ENCODE measurements at regions not wholly inside any gene's neighbourhood (a gene's known extent, or its start where the extent isn't known, plus 50 kb on each side); places are given as distances from the start of the nearest gene placed in this dataset.

- FAIRE-seq, result no peak
- no peak for TF ChIP-seq CTCF (IDR thresholded peaks at IDR 0.05; ENCODE audit: insufficient read depth, missing control alignments)
- no peak for DNase-seq (ENCODE audit: insufficient read length, low spot score)
Measured at GRCh38 chr6:94751641-94752329, 825.5 kb upstream of the MANEA start.

DNA sequence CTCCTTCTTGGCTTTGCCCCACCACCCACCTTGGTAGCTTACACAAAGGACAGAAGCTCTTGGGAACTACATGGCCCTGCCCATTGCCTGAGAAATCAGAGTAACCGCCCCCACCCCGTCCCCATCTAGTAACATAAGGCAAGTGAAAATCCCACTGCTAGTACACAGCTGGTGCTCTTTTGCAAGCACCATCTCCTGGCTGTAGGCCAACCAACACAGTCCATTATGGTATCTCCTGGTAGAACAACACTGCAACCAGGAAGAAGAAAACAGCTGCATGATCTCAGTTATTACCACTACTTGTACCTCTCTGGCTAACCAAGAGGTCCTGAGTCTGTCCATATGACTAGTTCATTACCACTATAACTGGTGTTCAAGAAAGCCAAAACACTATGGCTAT lies 841.1 kb upstream of the MANEA start:
- TF ChIP-seq CTCF (IDR thresholded peaks at IDR 0.05; ENCODE audit: insufficient read depth, missing control alignments), result no peak
- FAIRE-seq (no peak), DNase-seq (ENCODE audit: insufficient read length, low spot score) (no peak)

DNA sequence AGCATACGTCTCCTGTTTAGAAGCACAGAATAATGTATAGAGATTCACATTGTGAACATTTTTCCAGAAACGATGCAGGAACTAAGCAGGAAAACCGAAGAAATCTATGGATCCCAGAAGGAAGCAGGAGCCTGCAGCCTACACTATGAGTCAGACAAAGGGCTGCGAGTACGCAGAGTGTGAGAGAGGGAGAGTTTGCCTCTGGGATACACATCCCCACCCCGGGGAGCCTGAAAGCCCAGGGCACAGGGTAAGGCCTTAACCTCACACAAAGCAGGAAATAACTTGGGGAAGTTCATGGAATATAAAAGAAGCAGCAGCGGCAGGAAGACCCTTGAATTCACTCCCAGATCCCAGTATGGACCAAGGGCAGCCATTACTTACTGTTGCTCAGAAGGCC lies 842.1 kb upstream of the MANEA start:
- no peak for TF ChIP-seq CTCF (IDR thresholded peaks at IDR 0.05; ENCODE audit: insufficient read depth, missing control alignments)
- DNase-seq (ENCODE audit: insufficient read length, low spot score) (no peak), FAIRE-seq (no peak)

DNA sequence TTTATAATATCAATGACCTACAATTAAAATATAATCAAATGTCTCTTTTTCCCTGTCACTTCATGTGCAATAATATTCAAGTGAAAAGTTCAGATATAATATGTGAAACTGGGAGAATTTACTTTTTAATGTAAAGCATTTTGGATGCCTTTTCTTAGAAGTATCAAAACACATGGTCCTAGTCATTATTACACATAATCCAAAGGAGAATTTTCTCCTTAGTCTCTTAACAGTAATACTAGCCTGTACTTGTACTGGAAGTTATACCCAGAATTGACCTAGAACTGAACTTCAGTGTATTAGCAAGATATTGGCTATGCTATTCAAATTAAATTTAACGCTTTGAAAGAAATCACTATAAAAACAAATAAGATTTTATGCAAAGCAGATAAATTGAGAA lies 842.6 kb upstream of the MANEA start:
- no peak for TF ChIP-seq CTCF (IDR thresholded peaks at IDR 0.05; ENCODE audit: insufficient read depth, missing control alignments)
- no peak for DNase-seq (ENCODE audit: insufficient read length, low spot score)
- no peak for FAIRE-seq

GRCh38 chr6:94733066-94733465 lies 844.3 kb upstream of the MANEA start:
- FAIRE-seq (no peak), DNase-seq (ENCODE audit: insufficient read length, low spot score) (no peak)

GRCh38 chr6:94727710-94728109 lies 849.6 kb upstream of the MANEA start:
- FAIRE-seq (no peak), DNase-seq (ENCODE audit: insufficient read length, low spot score) (no peak)
- TF ChIP-seq CTCF (IDR thresholded peaks at IDR 0.05; ENCODE audit: insufficient read depth, missing control alignments), result no peak

More at GRCh38 chr6:94733066-94733465, 844.3 kb upstream of the MANEA start:
- no peak for TF ChIP-seq CTCF (IDR thresholded peaks at IDR 0.05; ENCODE audit: insufficient read depth, missing control alignments)

- DNase-seq (ENCODE audit: insufficient read length, low spot score) (no peak), FAIRE-seq (no peak)
- TF ChIP-seq CTCF (IDR thresholded peaks at IDR 0.05; ENCODE audit: insufficient read depth, missing control alignments), result no peak
Measured at GRCh38 chr6:94721459-94721858, 855.9 kb upstream of the MANEA start.

Measured in D721Med (cell line).